NK-92 (cell line): ENCODE measurements at regions not wholly inside any gene's neighbourhood (a gene's known extent, or its start where the extent isn't known, plus 50 kb on each side); places are given as distances from the start of the nearest gene placed in this dataset.

ENCODE experiments used
- DNase-seq: peaks from one replicate; lab custom pipeline; 2025; ENCODE audit not compliant: unreplicated experiment; lab: John Stamatoyannopoulos, UW

GRCh38 chr1:234727018-234727940 is 117.3 kb upstream of the IRF2BP2 start:
- DNase-seq, result no peak

GRCh38 chr1:234726359-234726943 is 116.5 kb upstream of the IRF2BP2 start:
- DNase-seq, result no peak

DNA sequence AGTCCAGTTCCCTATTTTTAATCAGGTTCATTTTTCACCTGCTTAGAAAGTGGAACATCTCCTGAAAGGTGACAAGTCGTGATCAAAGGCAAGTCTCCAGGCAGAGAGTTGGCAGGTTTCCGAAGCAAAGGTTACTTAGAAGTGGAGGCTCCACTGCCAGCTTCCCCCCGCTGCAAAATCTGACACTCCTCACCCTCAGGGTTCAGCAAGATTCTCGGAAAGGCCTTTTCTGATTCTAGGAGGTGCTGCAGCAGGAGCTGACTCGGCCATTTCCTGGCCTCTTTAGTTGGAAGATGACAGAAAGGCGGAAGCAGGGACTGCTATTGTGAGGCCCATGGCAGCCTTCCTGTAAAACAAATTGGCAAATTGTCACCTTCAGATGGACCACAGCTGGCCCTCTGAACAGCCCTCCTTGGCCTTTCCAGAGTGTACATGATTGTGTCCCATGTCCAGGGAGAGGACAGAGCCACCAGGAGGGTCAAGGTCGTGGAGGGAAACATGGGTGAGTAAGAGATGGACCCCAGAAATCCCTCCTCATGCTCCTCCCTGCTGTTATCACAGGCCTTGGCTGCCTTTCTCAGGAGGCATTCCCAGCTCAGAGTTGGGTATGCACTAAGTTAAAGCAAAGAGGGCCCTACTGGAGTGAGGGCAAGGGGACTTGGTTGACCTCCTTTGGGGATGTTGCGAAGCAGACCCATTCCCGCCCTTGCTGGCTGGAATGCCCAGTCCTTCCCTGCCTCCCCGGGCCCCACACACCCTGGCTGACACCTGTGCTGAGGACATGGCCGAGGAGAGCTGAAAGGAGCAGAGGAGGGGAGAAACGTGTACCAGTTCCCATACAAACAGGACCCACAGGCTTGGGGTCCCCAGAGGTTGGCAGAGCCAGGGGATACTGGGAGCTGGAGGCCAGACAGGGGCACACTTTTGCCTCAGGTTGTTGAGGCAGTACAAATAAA is 115.5 kb upstream of the IRF2BP2 start:
- no peak for DNase-seq

- no peak for DNase-seq
These were observed 114.7 kb upstream of the IRF2BP2 start for GRCh38 chr1:234724516-234725176.

- no peak for DNase-seq
These were observed 113.1 kb upstream of the IRF2BP2 start for GRCh38 chr1:234722904-234723720.

GRCh38 chr1:234722270-234722704 is 112.3 kb upstream of the IRF2BP2 start:
- no peak for DNase-seq

DNA sequence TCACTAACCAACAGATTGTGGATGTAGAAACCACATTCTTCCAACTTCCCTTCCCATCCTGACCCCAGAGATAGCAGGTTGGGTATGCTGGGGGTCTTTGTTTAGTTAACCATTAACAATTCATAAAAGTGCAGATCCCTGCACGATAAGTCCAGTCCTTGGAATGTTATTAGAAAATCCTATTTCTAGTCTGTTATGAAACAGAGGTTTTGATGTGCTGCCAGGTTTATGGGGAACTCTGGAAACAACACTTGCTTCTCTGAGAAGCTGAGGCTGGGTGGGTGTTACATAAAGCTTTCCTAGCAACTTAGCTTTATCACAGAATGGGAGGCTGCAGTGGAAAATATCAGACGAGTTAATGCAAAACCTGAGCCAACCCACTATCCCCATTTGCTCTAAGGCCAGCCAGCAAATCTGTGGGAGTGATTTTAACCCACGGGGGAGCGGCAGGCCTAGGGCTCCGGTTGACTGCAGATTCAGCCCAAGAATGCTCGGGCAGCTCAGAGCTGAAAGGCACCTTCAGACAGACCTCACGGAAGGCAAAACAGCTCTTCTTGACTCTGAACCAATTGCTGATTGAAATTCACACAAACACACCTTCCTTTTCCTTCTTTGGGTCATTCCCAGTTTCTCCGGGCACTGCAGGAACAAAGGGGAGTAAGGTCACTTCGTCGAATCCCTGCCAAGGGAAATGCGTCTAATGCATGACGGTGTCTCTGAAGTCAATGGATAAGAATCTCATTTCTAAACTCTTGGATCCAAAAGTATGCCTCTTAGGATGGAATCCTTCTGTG is 111.7 kb upstream of the IRF2BP2 start:
- DNase-seq, result no peak

DNA sequence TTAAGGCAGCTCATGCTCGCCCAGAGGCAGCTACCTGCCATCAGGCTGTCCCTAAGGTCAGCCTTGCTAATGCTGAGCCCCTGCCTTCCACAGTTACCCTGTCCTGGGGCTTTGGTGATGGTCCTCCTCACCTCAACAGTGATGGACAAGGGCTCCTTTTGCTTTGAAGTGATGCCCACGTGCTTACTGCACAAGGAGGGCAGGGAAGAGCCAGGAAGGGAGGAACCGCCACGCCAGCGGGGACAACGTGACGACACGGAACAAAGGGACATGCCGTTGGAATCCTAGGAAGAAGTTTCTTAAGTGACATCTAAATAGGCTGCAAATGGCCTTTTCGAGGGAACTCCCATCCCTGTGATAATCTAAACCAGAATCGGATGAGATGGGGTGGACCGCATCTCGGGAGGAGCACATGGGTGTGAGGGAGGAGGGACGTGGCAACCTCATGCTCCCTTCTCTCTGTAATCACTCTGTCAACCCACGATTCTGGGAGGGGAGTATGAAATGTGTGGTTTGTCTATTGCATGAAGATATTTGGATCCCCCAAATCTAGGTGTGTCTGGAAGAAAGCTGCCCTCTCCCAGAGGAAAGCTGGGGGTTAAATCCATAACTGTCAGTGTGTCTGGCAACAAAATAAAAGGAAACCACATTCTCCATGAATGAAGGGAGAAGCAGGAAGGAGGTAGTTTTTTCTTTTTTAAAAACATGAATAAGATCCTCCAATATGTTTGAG is 110.9 kb upstream of the IRF2BP2 start:
- DNase-seq, result no peak

- DNase-seq, result no peak
These were observed 109.7 kb upstream of the IRF2BP2 start for GRCh38 chr1:234719454-234720251.

DNA sequence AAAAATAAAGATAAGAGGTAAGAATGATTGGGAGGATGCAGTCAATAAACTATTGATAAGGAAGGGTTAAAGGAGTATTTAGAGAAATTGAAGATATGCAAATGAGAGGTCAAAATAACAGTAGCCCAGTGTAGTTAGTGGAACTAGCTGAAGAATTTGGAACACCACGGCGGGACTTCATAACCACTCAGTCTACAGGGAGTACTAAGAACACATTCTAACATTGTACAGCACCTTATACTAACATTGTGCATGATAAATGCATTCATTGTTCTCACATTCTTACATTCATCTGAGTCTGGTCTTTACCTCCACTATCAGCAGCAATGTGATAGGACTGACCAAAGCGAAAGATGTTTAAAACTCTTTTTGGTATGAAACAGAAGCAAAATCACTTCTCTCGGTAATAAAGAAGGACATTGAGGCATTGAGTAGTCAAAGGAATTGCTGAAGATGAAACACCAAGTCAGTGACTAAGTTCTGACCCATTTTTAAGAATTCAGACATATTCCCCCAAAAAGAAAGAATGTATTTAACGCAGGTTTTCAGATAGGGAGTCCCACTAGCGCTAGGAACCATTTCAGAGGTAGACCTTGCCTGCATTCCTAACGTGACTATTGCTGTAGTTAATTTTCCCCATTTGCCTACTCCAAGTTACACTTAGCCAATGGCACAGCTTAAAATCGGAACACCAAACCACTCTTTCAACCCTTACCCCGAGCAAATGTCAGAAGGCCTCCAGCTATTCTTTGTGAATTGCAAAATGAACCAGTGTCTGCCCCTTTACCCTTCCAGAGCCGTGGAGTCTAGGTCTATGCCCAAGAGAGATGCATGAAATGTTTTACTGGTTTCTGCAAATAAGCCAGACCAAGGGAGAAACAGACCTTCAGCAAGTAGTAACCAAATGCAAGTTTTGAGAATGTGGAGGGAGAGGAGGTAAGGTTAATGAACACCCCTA is 108.8 kb upstream of the IRF2BP2 start:
- no peak for DNase-seq

- DNase-seq, result no peak
These were observed 107.0 kb upstream of the IRF2BP2 start for GRCh38 chr1:234716908-234717375.

GRCh38 chr1:234715252-234716014 is 105.5 kb upstream of the IRF2BP2 start:
- no peak for DNase-seq

DNA sequence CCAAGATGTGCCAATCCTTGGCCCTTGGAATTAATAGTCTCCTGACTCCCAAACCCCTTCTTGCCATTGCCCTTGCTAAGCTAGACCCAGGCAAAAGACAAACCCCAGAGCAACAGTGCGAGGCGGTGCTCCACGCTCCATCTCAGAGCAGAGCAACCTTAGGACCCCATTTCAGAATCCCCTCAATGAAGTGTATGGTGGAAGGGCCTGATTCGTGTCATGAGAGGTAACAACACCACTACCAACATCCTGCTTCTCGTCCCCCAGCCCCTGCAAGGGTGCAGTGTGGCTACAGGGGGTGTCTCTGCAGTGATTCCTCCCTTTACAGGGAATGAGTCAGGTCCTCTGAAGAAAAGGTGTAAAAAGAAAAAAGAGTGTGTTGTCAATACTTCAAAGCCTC is 103.9 kb upstream of the IRF2BP2 start:
- DNase-seq, result no peak

DNA sequence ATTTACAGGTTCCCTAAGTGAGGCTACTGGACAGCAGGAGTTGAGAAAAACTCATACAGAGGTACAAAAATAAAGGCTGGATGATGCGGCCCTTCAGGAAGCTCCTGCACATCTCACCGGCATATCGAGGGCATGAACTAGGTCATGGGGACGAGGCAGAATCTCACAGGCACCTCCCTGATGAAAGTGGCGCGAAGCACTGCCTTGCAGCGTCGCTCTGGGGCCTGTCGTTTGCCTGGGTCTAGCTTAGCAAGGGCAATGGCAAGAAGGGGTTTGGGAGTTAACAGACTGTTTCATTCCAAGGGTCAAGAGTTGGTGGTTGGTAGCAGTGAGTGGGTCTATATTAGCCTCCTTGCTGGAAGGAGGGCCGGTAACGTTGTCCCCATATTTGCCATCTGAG is 103.5 kb upstream of the IRF2BP2 start:
- DNase-seq, result no peak

DNA sequence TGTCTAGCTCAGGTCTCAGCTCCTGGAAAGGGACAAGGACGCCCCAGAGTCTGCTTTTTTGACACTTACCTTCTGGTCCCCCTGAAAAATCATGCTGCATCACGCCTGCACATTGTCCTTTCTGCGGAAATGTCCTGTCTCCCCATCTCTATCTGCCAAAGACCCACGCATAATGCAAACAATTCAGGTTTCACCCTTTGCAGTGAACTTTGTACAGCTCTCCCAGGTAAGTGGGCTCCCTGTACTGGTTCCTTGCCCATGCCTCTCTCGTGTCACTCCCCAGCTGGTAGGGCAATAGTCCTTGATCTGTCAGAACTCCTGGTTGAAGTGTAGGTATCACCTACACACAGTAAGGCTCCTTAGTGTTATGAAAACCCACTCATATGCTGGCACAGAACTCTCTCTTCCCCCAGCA is 102.9 kb upstream of the IRF2BP2 start:
- DNase-seq, result no peak
